ENCODE measurements at regions not wholly inside any gene's neighbourhood (a gene's known extent, or its start where the extent isn't known, plus 50 kb on each side); places are given as distances from the start of the nearest gene placed in this dataset.

- Mint-ChIP-seq H3K9me3 (peaks cover 31% of the 10 kb centered on the region), H3K4me1 (peaks cover 18% of the 10 kb centered on the region), H3K4me3 (no peak overlapping the region), H3K27me3 (ENCODE audit: low read depth) (no peaks in the 10 kb centered on the region), H3K36me3 (peaks cover 38% of the 10 kb centered on the region), H3K27ac (no peak overlapping the region)
- TF ChIP-seq, protein P1, sequence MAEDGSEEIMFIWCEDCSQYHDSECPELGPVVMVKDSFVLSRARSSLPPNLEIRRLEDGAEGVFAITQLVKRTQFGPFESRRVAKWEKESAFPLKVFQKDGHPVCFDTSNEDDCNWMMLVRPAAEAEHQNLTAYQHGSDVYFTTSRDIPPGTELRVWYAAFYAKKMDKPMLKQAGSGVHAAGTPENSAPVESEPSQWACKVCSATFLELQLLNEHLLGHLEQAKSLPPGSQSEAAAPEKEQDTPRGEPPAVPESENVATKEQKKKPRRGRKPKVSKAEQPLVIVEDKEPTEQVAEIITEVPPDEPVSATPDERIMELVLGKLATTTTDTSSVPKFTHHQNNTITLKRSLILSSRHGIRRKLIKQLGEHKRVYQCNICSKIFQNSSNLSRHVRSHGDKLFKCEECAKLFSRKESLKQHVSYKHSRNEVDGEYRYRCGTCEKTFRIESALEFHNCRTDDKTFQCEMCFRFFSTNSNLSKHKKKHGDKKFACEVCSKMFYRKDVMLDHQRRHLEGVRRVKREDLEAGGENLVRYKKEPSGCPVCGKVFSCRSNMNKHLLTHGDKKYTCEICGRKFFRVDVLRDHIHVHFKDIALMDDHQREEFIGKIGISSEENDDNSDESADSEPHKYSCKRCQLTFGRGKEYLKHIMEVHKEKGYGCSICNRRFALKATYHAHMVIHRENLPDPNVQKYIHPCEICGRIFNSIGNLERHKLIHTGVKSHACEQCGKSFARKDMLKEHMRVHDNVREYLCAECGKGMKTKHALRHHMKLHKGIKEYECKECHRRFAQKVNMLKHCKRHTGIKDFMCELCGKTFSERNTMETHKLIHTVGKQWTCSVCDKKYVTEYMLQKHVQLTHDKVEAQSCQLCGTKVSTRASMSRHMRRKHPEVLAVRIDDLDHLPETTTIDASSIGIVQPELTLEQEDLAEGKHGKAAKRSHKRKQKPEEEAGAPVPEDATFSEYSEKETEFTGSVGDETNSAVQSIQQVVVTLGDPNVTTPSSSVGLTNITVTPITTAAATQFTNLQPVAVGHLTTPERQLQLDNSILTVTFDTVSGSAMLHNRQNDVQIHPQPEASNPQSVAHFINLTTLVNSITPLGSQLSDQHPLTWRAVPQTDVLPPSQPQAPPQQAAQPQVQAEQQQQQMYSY (CRISPR knock-in tag; IDR thresholded peaks at IDR 0.05) = no peak
- no peak for TF ChIP-seq JAZF1 (CRISPR knock-in tag; IDR thresholded peaks at IDR 0.05)
- POLR2A ChIA-PET = no interaction called here
- ATAC-seq (no peak), DNase-seq (ENCODE audit: low spot score) (no peak)
- CTCF ChIA-PET = interaction anchor here (3.2 kb wide), 1 partner anchor 23 kb away, joined by 15 read pairs; no protein-coding TSS in a partner anchor
These were observed 290.9 kb downstream of the AACS start for GRCh38 chr12:125356111-125356510.

- CTCF ChIA-PET = no interaction called here
- no peak for DNase-seq (ENCODE audit: low spot score)
- ATAC-seq = no peak
- POLR2A ChIA-PET = no interaction called here
- no peak overlapping the region for H3K4me3 Mint-ChIP-seq
- peaks cover 24% of the 10 kb centered on the region for H3K36me3 Mint-ChIP-seq
- peaks cover 18% of the 10 kb centered on the region for H3K4me1 Mint-ChIP-seq
- H3K9me3 Mint-ChIP-seq = peaks cover 17% of the 10 kb centered on the region
- TF ChIP-seq TCF7 (CRISPR knock-in tag; IDR thresholded peaks at IDR 0.05; ENCODE audit: low read depth) = no peak
- no peak for TF ChIP-seq MLX (CRISPR knock-in tag; IDR thresholded peaks at IDR 0.05)
- no peak for TF ChIP-seq E2F4 (CRISPR knock-in tag; IDR thresholded peaks at IDR 0.05; ENCODE audit: borderline replicate concordance, low read depth)
- TF ChIP-seq ZNF317 (CRISPR knock-in tag; IDR thresholded peaks at IDR 0.05; ENCODE audit: borderline replicate concordance, low read depth) = no peak
- TF ChIP-seq AFF4 (CRISPR knock-in tag; IDR thresholded peaks at IDR 0.05; ENCODE audit: borderline replicate concordance) = no peak
- no peak for TF ChIP-seq ZNF121 (CRISPR knock-in tag; IDR thresholded peaks at IDR 0.05)
- no peak for TF ChIP-seq GTF2I (CRISPR knock-in tag; conservative IDR thresholded peaks at IDR 0.05)
- H3K27me3 Mint-ChIP-seq (ENCODE audit: low read depth) = no peaks in the 10 kb centered on the region
- no peak overlapping the region for H3K27ac Mint-ChIP-seq
These were observed 292.3 kb downstream of the AACS start for GRCh38 chr12:125357561-125357960.

GRCh38 chr12:125360540-125360939, 295.3 kb downstream of the AACS start:
- Mint-ChIP-seq H3K4me1 (peaks cover 1% of the 10 kb centered on the region), H3K27me3 (ENCODE audit: low read depth) (no peaks in the 10 kb centered on the region), H3K9me3 (peaks cover 7% of the 10 kb centered on the region), H3K4me3 (no peak overlapping the region), H3K36me3 (peaks cover 16% of the 10 kb centered on the region), H3K27ac (no peak overlapping the region)
- no peak for ATAC-seq
- CTCF ChIA-PET = no interaction called here
- POLR2A ChIA-PET = no interaction called here
- DNase-seq (ENCODE audit: low spot score) = no peak
- TF ChIP-seq HMGA2 (CRISPR knock-in tag; IDR thresholded peaks at IDR 0.05) (no peak), PRRX2 (CRISPR knock-in tag; IDR thresholded peaks at IDR 0.05) (no peak), ZNF396 (CRISPR knock-in tag; IDR thresholded peaks at IDR 0.05; ENCODE audit: borderline replicate concordance) (no peak), ZNF121 (CRISPR knock-in tag; IDR thresholded peaks at IDR 0.05) (no peak), OVOL2 (CRISPR knock-in tag; IDR thresholded peaks at IDR 0.05; ENCODE audit: borderline replicate concordance) (no peak), NR1H2 (CRISPR knock-in tag; IDR thresholded peaks at IDR 0.05) (no peak), ESRRA (CRISPR knock-in tag; IDR thresholded peaks at IDR 0.05; ENCODE audit: borderline replicate concordance) (no peak), ETV6 (CRISPR knock-in tag; IDR thresholded peaks at IDR 0.05) (no peak)
- TF ChIP-seq, protein P2, sequence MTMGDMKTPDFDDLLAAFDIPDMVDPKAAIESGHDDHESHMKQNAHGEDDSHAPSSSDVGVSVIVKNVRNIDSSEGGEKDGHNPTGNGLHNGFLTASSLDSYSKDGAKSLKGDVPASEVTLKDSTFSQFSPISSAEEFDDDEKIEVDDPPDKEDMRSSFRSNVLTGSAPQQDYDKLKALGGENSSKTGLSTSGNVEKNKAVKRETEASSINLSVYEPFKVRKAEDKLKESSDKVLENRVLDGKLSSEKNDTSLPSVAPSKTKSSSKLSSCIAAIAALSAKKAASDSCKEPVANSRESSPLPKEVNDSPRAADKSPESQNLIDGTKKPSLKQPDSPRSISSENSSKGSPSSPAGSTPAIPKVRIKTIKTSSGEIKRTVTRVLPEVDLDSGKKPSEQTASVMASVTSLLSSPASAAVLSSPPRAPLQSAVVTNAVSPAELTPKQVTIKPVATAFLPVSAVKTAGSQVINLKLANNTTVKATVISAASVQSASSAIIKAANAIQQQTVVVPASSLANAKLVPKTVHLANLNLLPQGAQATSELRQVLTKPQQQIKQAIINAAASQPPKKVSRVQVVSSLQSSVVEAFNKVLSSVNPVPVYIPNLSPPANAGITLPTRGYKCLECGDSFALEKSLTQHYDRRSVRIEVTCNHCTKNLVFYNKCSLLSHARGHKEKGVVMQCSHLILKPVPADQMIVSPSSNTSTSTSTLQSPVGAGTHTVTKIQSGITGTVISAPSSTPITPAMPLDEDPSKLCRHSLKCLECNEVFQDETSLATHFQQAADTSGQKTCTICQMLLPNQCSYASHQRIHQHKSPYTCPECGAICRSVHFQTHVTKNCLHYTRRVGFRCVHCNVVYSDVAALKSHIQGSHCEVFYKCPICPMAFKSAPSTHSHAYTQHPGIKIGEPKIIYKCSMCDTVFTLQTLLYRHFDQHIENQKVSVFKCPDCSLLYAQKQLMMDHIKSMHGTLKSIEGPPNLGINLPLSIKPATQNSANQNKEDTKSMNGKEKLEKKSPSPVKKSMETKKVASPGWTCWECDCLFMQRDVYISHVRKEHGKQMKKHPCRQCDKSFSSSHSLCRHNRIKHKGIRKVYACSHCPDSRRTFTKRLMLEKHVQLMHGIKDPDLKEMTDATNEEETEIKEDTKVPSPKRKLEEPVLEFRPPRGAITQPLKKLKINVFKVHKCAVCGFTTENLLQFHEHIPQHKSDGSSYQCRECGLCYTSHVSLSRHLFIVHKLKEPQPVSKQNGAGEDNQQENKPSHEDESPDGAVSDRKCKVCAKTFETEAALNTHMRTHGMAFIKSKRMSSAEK (CRISPR knock-in tag; IDR thresholded peaks at IDR 0.05; ENCODE audit: borderline replicate concordance) = no peak
- TF ChIP-seq, protein P3, sequence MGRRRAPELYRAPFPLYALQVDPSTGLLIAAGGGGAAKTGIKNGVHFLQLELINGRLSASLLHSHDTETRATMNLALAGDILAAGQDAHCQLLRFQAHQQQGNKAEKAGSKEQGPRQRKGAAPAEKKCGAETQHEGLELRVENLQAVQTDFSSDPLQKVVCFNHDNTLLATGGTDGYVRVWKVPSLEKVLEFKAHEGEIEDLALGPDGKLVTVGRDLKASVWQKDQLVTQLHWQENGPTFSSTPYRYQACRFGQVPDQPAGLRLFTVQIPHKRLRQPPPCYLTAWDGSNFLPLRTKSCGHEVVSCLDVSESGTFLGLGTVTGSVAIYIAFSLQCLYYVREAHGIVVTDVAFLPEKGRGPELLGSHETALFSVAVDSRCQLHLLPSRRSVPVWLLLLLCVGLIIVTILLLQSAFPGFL (CRISPR knock-in tag; IDR thresholded peaks at IDR 0.05; ENCODE audit: borderline replicate concordance) = no peak
